Thoracic aorta (tissue), 2 donors: ENCODE measurements at regions not wholly inside any gene's neighbourhood (a gene's known extent, or its start where the extent isn't known, plus 50 kb on each side); places are given as distances from the start of the nearest gene placed in this dataset.

Experiments
- ATAC-seq: fragments of 150-250 bp; one replicate; pipeline ENCODE4 v1.8.0; 2017; ENCODE audit warnings: low read depth; ENCODE audit not compliant: insufficient number of reproducible peaks, low FRiP score
- DNase-seq: peaks from one replicate; pipeline ENCODE4 v3.0.0-alpha.2; 2020; ENCODE audit warnings: low spot score
- H3K27ac ChIP-seq, 2 donors: fragments of 200-600 bp; sonication (generic); 1 replicate in 1 of 2; 2 replicates in 1 of 2; pipeline ENCODE4 v1.5.1; 2016; ENCODE audit warnings: mild to moderate bottlenecking in 2 of 2, moderate library complexity in 2 of 2
- H3K27me3 ChIP-seq: fragments of 200-600 bp; sonication (generic); replicated peaks from 2 replicates; pipeline ENCODE4 v1.6.0; 2016; ENCODE audit warnings: mild to moderate bottlenecking; ENCODE audit not compliant: insufficient read depth
- H3K36me3 ChIP-seq: fragments of 200-600 bp; sonication (generic); one replicate; pipeline ENCODE4 v1.5.1; 2016
- H3K4me1 ChIP-seq, 2 donors: fragments of 200-600 bp; sonication (generic); 1 replicate in 1 of 2; 2 replicates in 1 of 2; pipeline versions ENCODE4 v1.5.1 to v1.6.0; 2016; ENCODE audit warnings: low read depth in 2 of 2, mild to moderate bottlenecking in 1 of 2; ENCODE audit not compliant: control insufficient read depth in 1 of 2
- H3K4me3 ChIP-seq: fragments of 200-600 bp; sonication (generic); 2 replicates; pipeline ENCODE4 v1.5.1; 2016; ENCODE audit warnings: mild to moderate bottlenecking
- H3K9me3 ChIP-seq: fragments of 200-600 bp; sonication (generic); 2 replicates; pipeline ENCODE4 v1.5.1; 2016
- TF ChIP-seq, protein P1 (sequence below): fragments of 200-600 bp; sonication (generic); IDR thresholded peaks from one replicate; pipeline ENCODE4 v1.5.1; 2019; ENCODE audit warnings: antibody characterized with exemption

DNA sequence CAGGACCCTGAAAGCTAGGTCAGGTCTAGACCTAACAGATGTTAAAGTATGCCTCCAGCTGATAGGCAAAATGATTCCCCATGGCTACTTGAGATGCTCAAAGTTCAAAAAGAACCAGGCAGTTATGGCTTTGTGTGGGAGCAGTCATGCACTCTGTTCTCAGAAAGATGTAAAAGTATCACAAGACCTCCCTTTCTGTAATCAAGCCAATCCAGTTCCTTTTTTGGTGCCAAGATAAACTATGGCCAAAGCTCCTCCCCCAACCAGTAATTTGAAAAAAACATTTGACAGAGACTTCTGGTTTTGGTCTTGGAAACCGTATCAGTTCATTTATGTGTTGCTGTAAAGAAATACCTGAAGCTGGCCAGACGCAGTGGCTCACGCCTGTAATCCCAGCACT, 51.4 kb upstream of the XIST start:
- H3K4me3 ChIP-seq, result no peak overlapping the region
- H3K27ac ChIP-seq, result no peak overlapping the region
- H3K27me3 ChIP-seq, result no peaks in the 10 kb centered on the region
- no peaks in the 10 kb centered on the region for H3K9me3 ChIP-seq
- DNase-seq (no peak), ATAC-seq (no peak)
- no peaks in the 10 kb centered on the region for H3K36me3 ChIP-seq
- H3K4me1 ChIP-seq, result no peaks in the 10 kb centered on the region
- TF ChIP-seq, protein P1, sequence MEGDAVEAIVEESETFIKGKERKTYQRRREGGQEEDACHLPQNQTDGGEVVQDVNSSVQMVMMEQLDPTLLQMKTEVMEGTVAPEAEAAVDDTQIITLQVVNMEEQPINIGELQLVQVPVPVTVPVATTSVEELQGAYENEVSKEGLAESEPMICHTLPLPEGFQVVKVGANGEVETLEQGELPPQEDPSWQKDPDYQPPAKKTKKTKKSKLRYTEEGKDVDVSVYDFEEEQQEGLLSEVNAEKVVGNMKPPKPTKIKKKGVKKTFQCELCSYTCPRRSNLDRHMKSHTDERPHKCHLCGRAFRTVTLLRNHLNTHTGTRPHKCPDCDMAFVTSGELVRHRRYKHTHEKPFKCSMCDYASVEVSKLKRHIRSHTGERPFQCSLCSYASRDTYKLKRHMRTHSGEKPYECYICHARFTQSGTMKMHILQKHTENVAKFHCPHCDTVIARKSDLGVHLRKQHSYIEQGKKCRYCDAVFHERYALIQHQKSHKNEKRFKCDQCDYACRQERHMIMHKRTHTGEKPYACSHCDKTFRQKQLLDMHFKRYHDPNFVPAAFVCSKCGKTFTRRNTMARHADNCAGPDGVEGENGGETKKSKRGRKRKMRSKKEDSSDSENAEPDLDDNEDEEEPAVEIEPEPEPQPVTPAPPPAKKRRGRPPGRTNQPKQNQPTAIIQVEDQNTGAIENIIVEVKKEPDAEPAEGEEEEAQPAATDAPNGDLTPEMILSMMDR, result no peak
